HG02588 (cell line): ENCODE measurements at regions not wholly inside any gene's neighbourhood (a gene's known extent, or its start where the extent isn't known, plus 50 kb on each side); places are given as distances from the start of the nearest gene placed in this dataset.
"Not testable (repeated sequence)": the region's sequence is repeated elsewhere in the genome, so short reads cannot be mapped to it uniquely, and the experiment has no call there.

Source experiments
- ATAC-seq: cut with Tn5 transposase; IDR thresholded peaks from one replicate; pipeline ENCODE4 v1.9.1; 2021; ENCODE audit warnings: mild to moderate bottlenecking, moderate library complexity; ENCODE audit not compliant: unreplicated experiment

DNA sequence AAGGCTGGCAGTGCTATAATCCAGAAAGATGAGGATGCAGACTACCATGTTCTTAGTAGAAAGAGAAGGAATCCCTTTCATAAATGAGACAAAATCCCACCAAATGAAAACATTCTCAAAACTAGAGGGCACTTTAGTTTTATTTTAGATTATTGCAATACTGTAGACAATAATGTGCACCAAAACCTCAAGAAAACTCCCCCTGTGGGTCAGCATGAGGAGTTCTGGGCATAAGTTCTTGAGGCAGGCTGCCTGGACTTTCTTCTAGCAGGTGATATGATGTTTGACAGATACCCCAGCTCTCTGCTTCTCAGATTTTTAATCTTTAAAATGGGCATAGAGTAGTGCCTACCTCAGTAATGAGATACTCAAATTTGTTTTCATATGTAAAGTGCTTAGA is 196.3 kb upstream of the CTNND2 start:
- no peak for ATAC-seq

DNA sequence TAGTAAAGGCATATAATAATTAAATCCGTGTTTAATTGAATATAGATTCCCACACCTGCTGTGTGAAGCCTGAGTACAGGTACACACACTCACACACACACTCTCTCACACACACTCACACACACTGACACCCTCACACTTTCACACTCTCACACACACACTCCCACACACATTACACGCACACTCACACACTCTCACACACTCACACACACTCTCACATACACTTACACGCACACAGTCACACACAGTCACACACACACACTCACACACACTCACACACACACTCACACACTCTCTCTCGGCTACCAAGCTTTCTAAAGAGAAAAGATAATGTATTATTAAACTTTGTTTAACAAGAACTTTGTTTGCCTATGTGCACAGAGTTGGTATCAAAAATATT is 195.1 kb upstream of the CTNND2 start:
- ATAC-seq, result no peak

DNA sequence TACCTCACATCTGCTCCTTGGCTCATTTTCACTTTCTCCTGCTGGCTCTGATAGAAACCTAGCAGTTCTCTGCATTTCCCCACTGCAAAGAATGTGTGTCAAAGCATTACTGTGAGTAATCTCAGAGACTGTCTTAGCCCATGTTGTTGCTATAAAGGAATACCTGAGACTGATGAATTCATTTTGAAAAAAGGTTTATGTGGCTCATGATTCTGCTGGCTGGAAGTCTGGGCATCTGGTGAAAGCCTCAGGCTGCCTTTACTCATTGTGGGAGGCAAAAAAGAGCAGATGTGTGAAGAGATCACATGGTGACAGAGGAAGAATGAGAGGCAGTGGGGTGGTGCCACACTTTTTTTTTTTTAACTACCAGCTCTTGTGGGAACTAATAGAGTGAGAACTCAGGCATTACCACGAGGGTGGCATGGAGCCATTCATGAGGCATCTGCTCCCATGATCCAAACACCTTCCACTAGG is 191.6 kb upstream of the CTNND2 start:
- ATAC-seq, result peak; percentile 71

DNA sequence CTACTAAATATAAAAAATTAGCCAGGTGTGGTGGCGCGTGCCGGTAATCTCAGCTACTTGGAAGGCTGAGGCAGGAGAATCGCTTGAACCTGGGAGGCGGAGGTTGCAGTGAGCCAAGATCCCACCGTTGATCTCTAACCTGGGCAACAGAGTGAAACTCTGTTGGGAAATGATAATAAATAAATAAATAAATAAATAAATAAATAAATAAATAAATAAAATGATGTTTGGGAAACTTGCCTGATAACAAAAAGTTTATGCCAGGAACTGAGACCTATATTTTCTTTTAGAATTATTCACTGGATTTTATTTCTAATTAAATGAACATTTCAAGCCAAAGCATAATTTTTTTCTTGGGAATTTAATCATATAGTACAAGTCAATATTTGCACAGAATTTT is 189.3 kb upstream of the CTNND2 start:
- ATAC-seq, result no peak

DNA sequence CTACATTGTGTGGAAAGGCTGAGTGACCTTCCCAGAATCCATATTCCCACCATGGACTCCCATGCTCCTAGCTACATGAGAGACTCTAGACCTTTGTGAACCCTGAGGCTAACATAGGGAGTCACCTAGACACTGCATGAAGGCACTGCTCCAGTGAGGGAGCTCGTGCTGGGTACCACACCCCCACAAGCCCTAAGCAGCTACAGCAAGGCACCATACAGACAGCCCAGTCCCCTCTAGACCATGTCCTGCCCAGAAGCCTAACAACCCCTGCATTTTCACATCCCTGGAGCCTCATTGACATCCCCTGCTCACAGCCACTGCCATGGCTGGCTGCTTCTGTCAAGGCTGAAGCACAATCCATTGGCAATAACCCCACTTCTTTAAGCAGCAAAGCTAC is 176.5 kb upstream of the CTNND2 start:
- ATAC-seq, result no peak

DNA sequence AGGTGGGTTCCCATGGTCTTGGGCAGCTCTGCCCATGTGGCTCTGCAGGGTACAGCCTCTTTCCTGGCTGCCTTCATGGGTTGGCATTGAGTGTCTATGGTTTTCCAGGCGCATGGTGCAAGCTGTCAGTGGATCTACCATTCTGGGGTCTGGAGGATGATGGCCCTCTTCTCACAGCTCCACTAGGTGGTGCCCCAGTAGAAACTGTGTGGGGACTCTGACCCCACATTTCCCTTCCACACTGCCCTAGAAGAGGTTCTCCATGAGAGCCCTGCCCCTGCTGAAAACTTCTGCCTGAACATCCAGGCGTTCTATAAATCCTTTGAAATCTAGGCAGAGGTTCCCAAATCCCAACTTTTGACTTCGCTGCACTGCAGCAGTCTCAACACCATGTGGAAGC is 174.0 kb upstream of the CTNND2 start:
- ATAC-seq, result not testable (repeated sequence)

DNA sequence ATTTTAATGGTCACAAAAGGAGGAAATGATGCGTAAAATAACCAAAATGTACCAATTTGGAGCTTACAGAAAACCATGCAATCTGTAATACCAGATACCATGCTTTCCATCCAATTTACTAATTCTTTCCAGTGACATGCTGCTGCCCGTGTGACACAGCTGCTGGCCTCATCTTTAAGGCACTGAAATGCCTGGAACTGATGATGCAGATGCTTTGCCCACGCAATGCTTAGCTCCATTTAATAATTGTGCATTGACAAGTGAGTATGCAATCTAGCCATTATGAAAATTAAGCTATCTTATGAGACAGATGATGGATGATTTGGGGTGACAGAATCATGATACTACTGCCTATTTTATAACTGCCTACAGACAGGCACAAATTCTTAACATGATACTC is 169.2 kb upstream of the CTNND2 start:
- no peak for ATAC-seq

DNA sequence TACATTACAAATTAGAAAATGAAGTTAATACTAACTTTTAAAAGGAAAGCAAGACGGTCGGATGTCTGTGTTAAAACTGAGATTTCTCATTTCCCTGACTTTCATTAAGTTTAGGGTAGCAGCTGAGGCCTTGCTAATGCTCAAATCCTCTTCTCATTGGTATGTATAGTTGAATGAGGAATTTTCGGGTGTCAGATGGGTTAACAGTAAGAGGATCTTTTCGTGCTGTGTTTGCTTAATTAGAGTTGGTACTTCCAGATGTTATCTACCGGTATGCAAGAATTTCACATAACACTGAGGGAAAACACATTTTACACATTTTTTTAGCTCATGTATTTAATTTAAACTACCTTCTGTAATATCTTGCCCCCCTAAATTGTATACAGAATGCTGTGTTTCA is 168.2 kb upstream of the CTNND2 start:
- no peak for ATAC-seq

DNA sequence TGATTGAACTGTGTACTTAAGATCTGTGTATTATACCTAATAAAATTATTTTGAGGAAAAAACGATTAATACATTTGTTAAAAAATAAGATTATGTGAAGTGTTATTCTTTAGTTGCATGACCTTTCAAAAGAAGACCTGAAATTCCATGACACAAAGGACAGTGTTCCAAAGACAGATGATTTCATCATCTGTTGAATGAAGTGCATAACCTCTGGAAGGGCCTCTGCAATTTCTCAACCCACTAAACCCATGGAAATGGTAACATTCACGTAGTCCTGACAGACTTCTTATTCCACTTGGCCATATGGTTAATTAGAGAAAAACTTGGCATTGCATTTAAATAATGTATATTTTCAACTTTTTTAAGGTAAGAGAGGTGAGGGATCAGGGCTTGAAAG is 167.2 kb upstream of the CTNND2 start:
- ATAC-seq, result no peak

DNA sequence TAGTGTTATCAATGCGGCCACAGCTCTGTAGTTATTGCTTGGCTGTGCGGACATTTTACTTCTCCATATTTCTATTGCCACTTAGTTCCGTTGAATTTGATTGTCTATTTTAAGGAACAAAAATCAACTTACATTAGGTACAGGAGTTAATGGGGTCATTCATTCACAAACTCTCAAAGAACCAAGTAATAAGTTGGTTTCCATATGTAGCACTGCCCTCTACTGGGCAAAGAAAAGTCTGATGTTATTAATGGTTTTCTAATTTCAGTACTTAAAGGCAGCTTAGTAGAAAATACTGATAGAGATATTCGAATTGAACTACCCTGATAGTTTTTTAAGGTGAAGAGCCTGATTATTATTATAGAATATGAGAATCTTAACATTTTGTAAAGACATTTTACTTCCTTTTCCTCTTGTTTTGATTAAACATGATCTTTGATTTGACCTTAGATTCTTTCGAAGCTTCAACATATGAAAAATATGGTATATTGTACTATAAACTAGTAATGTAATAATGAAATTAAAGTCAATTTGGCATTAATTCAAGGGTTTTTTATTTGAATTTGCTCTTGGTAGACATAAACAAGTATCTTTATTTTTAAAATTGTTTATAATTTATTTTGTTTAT is 119.5 kb upstream of the CTNND2 start:
- no peak for ATAC-seq

DNA sequence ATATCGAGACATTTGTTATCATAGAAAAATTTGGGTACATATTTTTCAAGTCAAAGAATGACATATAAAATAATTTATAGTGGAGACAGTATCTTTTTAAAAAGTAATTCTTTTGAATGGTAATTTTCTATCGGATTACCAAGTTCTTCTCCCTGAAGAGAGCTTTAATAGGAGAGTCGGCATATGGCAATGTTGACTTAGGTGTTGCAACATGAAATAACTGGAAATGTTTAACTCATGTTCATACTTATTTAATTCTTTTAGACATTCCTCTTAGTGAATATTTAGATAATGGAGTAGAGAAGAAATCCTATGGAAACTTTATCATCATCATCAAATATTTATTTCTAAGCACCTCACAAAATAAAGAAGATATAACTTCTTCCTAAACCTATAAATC is 118.2 kb upstream of the CTNND2 start:
- ATAC-seq, result no peak

DNA sequence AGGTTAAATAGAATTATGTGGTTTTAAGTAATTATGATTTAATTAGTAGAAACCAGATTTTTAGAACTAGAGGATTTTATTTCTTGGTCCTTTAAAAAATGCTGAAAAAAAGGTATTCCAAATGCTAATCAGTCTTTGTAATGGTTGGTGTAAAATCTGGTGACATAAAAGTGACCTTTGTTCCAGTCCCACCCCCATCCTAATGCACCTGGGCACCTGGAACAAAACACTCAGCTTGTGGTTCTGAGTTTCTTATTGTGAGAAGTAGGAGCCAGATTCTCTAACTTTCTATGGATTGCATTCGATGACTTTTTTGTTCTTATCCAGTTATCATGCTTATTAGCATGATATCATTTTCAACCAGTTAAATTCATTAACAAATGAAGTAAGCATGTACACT is 115.1 kb upstream of the CTNND2 start:
- ATAC-seq, result no peak

DNA sequence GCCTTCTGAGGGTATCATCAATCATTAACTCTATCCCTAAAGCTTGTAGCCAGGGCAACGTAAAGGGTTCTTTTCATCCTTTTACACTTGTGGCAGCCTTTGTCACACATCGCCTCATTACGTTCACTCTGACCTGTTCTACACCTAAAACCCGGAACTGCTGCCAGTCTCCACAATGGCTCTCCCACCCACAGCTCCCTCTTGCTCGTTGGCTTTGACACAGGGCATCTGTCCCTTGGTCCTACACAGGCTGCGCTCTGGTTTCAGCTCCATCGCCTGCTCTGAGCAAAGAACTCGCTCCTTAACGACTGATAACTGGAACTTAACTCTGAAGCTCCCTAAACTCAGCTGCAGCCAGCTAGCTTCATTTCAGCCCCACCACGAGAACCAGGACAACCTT is 112.8 kb upstream of the CTNND2 start:
- no peak for ATAC-seq

DNA sequence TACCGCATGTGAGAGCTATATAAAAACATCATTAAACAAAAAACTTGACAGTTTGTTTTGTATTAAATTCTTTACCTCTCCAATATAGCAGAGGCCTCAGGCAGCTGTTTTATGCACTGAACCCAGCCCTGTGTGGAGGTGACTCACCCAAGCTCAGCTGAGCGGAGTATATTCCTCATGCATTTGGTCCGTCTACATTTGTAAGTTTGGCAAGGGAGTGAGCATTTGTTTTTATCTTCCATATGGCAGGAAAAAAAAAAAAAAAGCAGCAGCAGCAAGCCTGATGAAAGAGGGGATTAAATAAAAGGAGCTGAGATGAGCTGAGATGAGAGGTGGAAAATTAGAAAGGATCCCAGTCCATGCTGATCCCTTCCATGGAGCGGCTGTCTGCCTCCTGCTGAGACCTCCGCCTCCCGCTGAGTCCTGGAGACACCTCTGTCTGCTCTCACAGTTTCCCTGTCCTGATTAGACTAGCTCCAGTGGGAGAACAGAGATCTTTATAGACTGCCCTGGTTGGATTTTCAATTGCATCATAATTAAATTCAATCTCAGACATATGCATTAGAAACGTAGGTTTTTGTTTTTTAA is 112.0 kb upstream of the CTNND2 start:
- no peak for ATAC-seq

DNA sequence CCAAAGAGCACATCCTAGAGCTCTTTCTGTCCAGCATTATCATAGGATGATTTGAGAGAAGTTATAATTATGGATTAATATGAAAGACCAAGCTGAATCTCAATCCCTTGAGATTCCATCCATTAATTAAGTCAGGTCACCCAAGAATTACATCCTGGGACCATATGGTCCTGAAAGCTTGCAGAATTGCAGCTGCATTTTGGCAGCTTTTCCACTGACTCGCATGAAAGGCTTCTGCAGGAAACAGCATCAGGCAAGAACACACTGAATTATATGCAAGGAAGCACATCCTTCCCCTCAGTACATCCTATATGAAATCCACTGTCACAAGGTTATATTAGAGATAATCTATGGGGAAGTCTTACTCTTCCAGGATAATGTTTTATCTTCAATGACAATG is 109.1 kb upstream of the CTNND2 start:
- ATAC-seq, result no peak

DNA sequence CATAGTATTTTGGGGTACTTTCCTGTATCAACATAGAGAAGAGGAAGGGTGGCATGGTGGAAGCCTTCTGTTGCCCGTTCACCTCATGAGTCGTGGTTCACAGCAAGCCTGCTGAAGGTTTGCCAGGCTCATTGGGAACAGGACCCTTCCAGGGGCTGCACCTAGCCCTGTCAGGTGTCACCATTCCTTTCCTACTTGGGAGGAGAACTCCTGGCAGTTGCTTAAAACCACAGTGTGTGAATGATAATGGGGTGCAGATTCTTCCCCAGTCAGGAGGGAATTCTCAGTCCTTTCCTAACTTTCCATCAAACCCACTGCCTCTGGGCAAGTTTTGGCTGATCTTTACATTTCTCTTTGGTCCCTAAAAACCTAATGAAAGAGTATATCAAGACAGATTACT is 99.4 kb upstream of the CTNND2 start:
- ATAC-seq, result no peak

DNA sequence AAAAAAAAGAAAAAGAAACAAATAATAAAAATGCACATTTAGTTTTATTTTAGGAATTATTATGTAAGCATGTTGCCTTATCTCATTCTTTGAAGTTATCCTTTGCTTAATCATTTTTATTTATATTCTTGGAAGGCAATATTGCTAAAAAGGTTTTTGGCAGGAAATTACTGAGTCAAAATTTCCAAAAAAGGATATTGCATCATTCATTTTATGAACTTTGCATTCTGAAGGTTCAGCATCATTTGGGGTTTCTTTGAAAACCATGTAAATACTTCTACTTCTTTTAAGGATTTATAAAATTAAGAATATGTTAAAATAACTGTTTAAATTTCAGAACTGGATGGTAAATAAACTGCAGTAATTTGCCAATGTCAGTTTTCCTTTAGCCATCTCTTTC is 94.2 kb upstream of the CTNND2 start:
- no peak for ATAC-seq

DNA sequence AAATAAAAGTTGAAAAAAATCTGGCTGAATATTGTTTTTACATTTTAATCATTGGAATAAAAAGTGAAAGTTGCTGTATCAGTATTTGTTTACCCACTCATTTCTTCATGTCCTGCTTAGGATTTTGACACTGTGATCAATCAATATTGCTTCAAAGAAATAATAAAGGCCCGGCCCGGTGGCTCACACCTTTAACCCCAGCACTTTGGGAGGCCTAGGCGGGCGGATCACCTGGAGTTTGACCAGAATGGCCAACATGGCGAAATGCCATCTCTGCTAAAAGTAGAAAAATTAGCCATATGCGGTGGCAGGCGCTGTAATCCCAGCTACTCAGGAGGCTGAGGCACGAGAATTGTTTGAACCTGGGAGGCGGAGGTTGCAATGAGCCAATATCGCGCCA is 93.7 kb upstream of the CTNND2 start:
- no peak for ATAC-seq

DNA sequence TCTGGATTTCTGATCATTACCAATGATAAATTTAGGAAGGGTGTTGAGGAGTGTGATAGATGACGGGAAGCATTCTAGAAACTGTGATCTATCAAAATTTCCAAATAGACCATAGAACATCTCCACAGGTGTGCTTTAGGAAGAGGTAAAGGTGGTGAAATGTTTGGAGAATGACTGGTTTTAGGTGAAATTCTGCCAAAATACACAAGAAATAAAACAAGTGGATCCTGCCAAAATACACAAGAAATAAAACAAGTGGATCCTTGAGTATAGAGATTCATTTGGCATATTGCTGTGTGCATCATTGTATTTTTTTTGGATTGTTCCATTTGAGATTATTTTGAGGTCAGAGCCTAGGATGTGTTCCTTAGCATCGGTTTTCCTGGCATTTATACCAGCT is 88.3 kb upstream of the CTNND2 start:
- no peak for ATAC-seq

DNA sequence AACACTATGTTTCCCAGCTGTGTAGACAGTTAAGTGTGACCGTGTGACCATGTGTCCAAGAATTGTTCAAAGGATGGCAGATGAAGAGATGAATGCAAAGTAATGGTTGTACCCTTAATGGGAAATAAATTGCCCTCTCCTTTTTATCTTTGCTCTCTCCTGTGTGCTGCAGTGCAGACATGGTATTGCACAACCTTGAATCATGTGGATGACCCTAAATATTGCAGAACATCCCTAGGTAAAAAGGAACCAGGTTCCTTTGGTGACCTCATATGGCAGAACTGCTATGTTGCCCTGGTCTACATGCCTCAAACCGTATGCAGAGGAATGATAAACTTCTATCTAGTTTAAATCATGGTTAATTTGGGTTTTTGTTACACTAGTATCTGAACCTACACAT is 81.7 kb upstream of the CTNND2 start:
- ATAC-seq, result no peak

DNA sequence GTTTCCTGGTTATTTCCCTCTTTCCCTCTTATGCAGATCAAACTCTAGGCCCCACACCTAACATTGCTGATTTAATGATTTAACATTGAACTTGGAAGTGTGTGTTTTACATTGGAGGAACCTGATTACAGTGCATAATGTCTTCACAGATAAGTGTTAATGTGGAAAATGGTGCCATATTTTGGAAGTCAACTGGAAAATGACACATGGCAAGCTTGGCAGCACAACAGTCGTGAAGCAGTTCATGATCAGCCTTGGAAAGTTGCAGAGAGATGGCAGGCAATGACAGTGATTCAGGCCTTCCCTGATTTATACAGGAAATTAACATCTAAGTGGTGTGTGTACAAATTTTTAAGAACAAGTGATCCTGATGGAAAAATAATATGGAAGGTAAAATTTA is 80.0 kb upstream of the CTNND2 start:
- no peak for ATAC-seq

DNA sequence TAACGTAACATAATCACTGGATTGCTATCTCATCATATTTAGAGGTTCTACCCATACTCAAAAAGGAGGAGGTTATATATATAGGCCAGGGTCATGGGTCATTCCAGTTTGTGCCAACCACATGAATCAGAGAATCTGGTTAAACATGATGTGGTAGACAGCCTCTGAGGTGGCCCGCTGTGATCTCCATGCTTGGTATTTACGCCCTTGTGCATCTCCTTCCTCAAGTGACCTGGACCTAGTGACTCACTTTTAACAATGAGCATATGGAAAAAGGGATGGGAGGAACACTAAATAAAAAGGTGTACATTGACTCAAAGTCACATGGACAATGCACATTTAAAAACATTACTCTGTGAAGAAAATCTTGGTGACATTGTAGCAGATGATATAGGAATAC is 77.7 kb upstream of the CTNND2 start:
- no peak for ATAC-seq

DNA sequence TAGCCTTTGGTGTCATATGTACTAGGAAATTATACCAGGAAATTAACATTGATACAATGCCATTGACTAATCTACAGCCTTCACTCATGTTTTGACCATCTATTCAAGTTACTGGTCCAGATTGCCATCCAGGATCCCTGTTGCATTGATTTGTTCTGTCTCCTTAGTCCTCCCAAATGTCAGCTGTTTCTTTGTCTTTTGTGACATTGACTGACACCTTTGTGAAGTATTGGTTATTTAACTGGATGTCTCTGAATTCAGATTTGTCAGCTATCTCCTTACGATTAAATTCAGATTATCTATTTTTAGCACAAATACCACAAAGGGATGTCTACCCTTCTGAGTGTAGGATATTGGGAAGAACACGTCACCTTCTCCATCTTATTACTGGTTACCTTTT is 73.7 kb upstream of the CTNND2 start:
- no peak for ATAC-seq
